Ammon's horn (tissue), 1 donor: ENCODE measurements at regions not wholly inside any gene's neighbourhood (a gene's known extent, or its start where the extent isn't known, plus 50 kb on each side); places are given as distances from the start of the nearest gene placed in this dataset.
A peak's percentile ranks its signal among the peaks of the same experiment; 100 is the strongest.

Source experiments
- DNase-seq: peaks from one replicate; pipeline ENCODE4 v3.0.0-alpha.2; 2016; ENCODE audit warnings: low spot score

GRCh38 chr13:103799028-103799427 is 732.8 kb upstream of the SLC10A2 start:
- no peak for DNase-seq

GRCh38 chr13:103795892-103796478 is 729.8 kb upstream of the SLC10A2 start:
- no peak for DNase-seq

- no peak for DNase-seq
Measured at GRCh38 chr13:103794526-103794925, 728.3 kb upstream of the SLC10A2 start.

GRCh38 chr13:103788061-103788652 is 721.9 kb upstream of the SLC10A2 start:
- DNase-seq: no peak

- no peak for DNase-seq
Measured at GRCh38 chr13:103772576-103772975, 706.4 kb upstream of the SLC10A2 start.

GRCh38 chr13:103762523-103762922 is 696.3 kb upstream of the SLC10A2 start:
- no peak for DNase-seq

GRCh38 chr13:103759361-103759760 is 693.1 kb upstream of the SLC10A2 start:
- DNase-seq: no peak

GRCh38 chr13:103758222-103758621 is 692.0 kb upstream of the SLC10A2 start:
- DNase-seq: no peak

- no peak for DNase-seq
Measured at GRCh38 chr13:103757361-103757760, 691.1 kb upstream of the SLC10A2 start.

- no peak for DNase-seq
Measured at GRCh38 chr13:103754783-103755182, 688.6 kb upstream of the SLC10A2 start.

GRCh38 chr13:103734837-103735236 is 668.6 kb upstream of the SLC10A2 start:
- no peak for DNase-seq

GRCh38 chr13:103731959-103732358 is 665.7 kb upstream of the SLC10A2 start:
- no peak for DNase-seq

GRCh38 chr13:103730407-103730806 is 664.2 kb upstream of the SLC10A2 start:
- DNase-seq: no peak

GRCh38 chr13:103726808-103727207 is 660.6 kb upstream of the SLC10A2 start:
- DNase-seq: no peak

GRCh38 chr13:103716718-103717117 is 650.5 kb upstream of the SLC10A2 start:
- peak; percentile 40 for DNase-seq

GRCh38 chr13:103715335-103715734 is 649.1 kb upstream of the SLC10A2 start:
- DNase-seq: no peak

- DNase-seq: no peak
Measured at GRCh38 chr13:103703246-103703645, 637.0 kb upstream of the SLC10A2 start.

- no peak for DNase-seq
Measured at GRCh38 chr13:103698000-103698399, 631.8 kb upstream of the SLC10A2 start.

GRCh38 chr13:103695320-103695719 is 629.1 kb upstream of the SLC10A2 start:
- DNase-seq: no peak

GRCh38 chr13:103694471-103694870 is 628.3 kb upstream of the SLC10A2 start:
- DNase-seq: no peak

GRCh38 chr13:103694033-103694432 is 627.8 kb upstream of the SLC10A2 start:
- no peak for DNase-seq

GRCh38 chr13:103692442-103692841 is 626.2 kb upstream of the SLC10A2 start:
- DNase-seq: no peak

GRCh38 chr13:103676329-103676728 is 610.1 kb upstream of the SLC10A2 start:
- DNase-seq: no peak

- DNase-seq: no peak
Measured at GRCh38 chr13:103671547-103671946, 605.3 kb upstream of the SLC10A2 start.
